ENCODE measurements at regions not wholly inside any gene's neighbourhood (a gene's known extent, or its start where the extent isn't known, plus 50 kb on each side); places are given as distances from the start of the nearest gene placed in this dataset.

- TF ChIP-seq POLR2A (IDR thresholded peaks at IDR 0.05), result no peak
- TF ChIP-seq, protein P1, sequence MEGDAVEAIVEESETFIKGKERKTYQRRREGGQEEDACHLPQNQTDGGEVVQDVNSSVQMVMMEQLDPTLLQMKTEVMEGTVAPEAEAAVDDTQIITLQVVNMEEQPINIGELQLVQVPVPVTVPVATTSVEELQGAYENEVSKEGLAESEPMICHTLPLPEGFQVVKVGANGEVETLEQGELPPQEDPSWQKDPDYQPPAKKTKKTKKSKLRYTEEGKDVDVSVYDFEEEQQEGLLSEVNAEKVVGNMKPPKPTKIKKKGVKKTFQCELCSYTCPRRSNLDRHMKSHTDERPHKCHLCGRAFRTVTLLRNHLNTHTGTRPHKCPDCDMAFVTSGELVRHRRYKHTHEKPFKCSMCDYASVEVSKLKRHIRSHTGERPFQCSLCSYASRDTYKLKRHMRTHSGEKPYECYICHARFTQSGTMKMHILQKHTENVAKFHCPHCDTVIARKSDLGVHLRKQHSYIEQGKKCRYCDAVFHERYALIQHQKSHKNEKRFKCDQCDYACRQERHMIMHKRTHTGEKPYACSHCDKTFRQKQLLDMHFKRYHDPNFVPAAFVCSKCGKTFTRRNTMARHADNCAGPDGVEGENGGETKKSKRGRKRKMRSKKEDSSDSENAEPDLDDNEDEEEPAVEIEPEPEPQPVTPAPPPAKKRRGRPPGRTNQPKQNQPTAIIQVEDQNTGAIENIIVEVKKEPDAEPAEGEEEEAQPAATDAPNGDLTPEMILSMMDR (IDR thresholded peaks at IDR 0.05), result no peak
- no peak for TF ChIP-seq POLR2AphosphoS5 (IDR thresholded peaks at IDR 0.05; ENCODE audit: insufficient read depth in 1 of 2, low read depth in 1 of 2)
Observed at GRCh38 chr20:16203096-16203495, 370.2 kb downstream of the KIF16B start.
